Posterior cingulate gyrus (tissue), 11 donors: ENCODE measurements at regions not wholly inside any gene's neighbourhood (a gene's known extent, or its start where the extent isn't known, plus 50 kb on each side); places are given as distances from the start of the nearest gene placed in this dataset.
A peak's percentile ranks its signal among the peaks of the same experiment; 100 is the strongest.

Experiments
- DNase-seq, 10 donors: peaks; one replicate each; pipeline versions ENCODE4 v3.0.0 to v3.0.0-alpha.2; 2020 to 2021; ENCODE audit warnings: mixed read lengths in 3 of 10
- intact Hi-C: fragments of 100-400 bp; cut with DNase I; formaldehyde crosslinking; loops from one replicate; pipeline ENCODE4 v1.15.1; 2023

DNA sequence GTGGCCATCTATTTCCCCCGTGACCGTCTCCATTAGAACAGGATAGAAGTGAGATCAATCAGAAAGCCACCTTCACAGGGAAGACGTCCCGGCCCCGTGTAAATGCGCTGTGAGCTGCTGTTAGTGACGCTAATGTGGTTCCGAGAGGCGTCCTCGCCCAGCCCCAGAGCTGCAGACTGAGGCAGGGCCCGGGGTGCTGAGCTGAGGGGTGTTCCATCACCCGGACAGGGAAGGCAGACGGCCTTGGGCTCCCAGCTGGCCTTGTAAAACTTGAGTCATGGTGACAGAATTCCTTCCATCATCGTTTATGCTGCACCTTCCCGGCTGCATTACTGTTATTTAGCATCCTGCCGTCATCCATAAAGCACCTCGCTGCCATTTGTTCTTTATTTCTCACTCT is 195.3 kb upstream of the CTBP2 start:
- DNase-seq, result peak in 1 of 10 donors; percentile 67
- intact Hi-C loops, result no loop called here

DNA sequence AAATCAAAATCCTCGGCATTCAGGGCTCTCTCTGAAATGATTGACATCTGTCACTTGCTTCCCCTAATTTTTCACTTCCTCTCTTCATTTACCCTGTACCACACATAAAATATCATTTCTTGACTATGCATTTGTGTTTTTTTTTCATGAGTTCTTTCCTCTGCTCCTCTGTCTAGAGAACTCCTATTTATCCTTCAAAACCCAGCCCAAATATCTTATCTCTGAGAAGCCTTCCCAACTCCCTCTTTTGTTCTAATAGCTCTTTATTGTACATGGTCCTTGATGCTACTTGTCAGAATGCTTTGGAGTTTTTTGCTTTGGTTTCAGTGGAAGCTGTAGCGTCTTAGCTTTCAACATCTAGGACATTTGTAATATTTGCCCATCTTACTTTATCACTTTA is 190.2 kb upstream of the CTBP2 start:
- no peak for DNase-seq
- intact Hi-C loops, result no loop called here

DNA sequence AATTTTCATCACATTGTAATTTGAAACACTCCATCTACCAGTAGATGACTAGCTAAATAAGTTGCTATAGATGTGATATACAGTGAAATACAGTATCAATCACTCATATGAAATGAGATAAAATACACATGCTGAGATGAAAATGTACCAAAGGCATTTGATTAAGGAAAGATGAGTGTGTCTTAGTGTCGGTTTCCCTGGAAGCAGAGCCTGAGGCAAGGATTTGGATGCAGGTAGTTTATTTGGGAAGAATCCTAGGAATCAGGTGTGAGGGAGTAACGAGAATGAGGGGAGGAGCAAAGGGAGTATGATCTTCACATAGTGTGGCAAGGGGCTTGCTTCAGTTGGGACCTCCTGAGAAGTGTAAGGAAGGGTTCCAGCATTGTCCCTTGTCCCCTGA is 188.2 kb upstream of the CTBP2 start:
- no peak for DNase-seq
- intact Hi-C loops, result no loop called here

DNA sequence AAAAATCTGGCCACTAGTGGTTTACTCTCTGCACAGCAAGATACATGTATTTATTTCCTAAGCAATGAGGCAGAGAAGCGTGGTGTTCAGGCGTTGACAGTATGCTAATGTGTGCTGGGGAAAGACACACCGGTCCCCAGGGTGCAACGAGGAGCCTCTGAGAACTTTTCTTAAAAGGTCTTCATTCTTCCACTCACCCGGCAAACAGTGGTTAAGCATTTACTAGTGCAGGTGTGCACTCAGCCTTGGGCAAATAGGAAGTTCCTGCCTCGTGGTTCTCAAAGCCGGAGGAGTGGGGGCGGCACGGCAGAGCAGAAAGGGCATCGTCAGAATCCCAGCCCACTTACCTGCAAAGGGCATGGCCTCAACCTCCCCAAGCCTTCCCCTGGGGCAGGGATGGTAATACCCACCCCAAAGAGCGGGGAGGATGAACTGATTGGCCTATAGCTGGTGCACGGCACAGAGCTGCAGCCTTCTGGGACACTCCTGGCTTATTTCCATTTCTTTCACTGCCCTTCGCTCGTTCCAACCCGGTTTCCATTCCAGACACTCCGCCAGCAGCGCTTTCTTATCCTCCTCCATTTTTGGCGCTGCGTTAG is 184.3 kb upstream of the CTBP2 start:
- DNase-seq, result peak in 1 of 10 donors; percentile 56
- intact Hi-C loops, result no loop called here

DNA sequence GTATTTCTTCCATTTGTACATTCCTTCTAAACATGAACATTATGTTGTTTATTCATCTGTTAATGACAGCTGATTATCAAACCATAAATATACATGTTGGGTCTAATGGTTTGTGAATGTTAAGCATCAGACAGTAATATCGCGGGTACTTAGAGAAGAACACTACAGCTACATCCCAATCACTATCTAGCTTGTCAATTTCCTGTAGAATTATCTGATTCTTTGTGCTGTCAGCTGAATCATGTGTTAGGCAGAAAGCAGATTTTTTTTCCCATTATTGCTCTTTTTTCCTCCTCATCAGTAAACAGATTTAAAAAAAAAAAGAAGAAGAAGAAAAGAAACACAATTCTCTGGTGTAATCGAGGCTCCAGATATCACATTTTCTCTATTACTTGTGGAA is 183.6 kb upstream of the CTBP2 start:
- DNase-seq, result no peak
- intact Hi-C loops, result no loop called here

DNA sequence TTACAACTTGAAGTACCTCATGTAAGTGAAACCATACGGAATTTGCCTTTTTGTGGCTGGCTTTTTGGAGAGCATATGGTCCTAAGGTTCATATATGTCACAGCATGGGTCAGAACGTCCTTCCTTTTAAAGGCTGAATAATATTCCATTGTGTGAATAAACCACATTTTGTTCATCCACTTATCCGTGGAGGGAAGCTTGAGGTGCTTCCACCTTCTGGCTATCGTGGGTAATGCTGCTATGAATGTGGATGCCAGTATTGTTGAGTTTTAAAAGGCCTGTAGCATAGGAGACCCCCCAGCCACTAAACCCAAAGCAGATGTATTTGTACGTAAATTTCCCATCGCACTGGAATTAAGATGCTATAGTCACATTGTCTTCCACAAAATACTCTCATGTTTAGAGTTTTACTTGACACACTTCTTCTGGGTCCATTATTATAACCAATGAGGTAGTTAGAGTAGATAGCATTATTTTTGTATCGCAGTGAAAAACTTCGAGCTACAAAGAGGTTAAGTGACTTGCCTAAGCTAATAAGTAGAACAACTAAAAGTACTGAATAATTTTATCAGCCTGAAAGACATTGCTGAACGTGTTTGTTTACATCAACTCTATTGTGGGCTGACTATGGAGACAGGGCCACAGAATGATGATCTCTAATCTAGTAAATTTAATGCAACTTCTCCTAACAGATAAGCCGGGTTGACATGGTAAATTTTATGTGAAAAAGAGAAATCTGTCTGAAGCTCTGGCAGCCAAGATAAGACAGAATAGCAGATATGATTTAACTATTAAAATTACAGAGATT is 183.0 kb upstream of the CTBP2 start:
- intact Hi-C loops, result no loop called here
- DNase-seq, result no peak

DNA sequence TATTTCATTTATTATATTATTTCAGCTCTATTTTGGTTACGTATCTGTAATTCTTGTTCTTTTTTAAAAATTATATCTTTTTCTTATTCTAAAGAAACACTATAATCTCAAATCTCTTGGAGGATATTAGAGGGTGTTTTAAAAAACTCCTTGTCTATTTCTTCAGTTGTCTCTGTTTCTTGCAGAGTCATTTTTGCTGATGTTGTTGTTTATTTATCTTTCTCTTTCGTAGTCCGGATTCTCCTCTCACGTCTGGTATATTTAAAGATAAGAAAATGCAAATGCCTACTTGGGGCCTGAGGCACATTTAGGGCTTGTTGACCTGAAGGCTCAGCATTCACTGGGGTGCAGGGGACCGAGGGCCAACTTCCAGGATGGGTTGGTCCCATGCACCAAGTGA is 181.2 kb upstream of the CTBP2 start:
- intact Hi-C loops, result no loop called here
- DNase-seq, result peak in 1 of 10 donors; percentile 36

DNA sequence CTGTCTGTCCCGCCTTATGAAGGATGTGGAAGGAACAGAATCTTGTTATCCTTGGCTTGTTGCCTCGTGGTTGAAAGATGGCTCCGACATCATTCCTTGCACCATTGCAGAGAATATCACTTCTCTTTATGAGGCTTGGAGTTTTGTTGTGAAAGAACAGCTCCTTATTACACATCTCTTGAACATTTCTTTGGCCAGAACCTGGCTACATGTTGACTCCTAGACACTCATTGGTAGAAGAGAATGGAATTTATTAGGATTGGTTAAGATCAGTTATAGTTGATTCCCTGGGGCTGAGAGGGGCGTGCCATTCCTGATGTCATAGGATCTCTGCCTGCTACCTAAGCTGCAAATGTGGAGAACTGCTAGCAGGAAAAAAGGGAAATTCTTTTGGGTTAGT is 180.5 kb upstream of the CTBP2 start:
- DNase-seq, result no peak
- intact Hi-C loops, result no loop called here

DNA sequence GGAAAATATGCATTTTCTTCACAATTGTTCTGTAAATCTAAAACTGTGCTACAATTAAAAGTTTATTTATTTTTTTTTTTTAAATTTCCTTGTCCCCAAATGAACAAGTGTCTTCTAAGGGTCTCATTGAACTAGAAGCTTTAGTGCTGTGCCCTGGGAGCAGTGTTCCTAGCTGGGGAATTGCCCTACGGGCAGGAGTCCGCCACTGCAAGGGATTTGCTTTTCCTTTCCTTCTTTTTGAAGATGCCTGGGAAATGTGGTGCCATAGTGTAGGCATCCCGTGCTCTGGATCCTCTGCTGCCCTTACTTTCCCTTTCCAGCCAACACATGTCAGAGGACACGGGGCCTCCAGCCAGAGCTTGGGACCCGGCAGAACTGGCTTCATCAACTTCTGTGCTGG is 177.1 kb upstream of the CTBP2 start:
- DNase-seq, result no peak
- intact Hi-C loops, result no loop called here

DNA sequence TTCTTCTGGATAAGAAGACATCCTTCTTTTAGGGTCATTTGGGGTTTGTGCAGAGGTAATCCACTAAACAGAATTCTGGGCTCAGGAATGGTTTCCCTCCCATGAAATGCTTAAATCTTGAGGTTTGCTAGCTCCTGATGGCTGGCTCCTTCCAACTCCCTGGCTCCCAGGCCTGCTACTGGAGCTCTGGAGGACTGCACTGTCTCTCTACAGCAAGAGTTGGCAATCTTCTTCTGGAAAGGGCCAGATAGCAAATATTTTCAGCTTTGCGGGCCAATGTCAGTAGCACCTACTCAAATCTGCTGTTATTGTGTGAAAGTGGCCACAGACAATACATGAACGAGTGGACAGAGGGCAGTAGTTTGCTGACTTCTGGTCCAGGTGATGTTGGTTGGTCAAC is 174.2 kb upstream of the CTBP2 start:
- no peak for DNase-seq
- intact Hi-C loops, result no loop called here

DNA sequence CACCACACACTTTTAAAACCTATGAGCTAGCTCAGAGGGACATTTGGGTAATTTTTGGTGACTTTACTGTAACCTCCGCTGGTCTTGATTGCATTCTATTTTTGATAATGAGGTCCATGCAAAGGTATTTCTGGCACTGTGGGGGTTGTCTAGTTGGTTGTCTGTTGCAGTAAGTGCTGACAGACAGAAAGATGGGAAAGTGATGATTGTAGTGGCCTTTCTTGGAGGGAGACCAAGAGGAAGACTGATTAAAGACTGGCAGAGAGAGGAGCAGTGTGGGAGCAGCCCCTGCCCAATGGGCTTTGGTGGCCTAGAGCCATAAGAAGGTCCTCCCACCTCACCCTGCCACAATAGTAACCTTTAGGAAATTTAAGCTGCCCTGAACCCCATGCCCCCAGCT is 173.4 kb upstream of the CTBP2 start:
- DNase-seq, result no peak
- intact Hi-C loops, result no loop called here

DNA sequence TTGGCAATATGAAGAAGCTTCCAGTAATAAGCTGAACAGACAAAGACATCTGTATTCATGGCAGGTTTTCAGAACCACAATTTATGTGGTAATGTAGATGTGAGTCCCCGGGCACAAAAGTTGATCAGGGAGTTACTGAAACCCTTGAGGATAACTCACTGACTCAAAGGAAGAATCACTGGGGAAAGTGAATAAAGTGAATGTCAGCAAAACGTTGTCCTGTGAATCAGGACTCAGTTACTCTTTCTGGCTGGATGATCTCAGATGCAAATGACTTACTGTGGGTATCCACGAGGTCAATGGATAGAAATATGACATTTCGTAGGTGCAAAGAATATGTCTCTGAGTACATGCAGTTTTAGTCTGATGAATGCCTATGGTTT is 172.8 kb upstream of the CTBP2 start:
- intact Hi-C loops, result no loop called here
- no peak for DNase-seq

DNA sequence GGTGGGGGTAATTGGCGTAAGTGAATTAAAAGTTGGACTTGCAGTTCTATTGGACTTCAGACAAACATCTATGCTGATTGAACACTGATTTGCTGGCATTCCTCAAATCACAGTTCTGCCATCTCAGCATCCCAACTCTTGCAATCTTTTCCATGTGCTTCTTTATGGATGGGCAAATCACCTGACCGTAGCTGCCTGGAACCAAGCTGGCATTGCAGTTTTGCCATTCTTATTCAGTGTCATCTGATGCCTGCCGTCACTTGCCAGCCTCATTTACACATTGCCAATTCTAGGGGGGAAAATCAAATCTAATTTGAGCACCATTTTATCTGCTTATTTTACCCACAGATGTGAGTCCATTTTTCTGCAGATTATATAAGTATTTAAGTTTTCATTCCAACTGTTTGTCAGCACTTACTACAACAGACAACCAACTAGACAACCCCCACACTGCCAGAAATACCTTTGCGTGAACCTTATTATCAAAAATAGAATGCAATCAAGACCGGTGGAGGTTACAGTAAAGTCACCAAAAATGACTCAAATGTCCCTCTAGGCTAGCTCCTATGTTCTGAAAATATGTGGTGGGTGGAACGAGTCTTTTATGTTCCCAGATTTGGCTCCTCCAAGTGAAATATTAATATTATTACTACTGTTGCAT is 172.3 kb upstream of the CTBP2 start:
- DNase-seq, result no peak
- intact Hi-C loops, result no loop called here

DNA sequence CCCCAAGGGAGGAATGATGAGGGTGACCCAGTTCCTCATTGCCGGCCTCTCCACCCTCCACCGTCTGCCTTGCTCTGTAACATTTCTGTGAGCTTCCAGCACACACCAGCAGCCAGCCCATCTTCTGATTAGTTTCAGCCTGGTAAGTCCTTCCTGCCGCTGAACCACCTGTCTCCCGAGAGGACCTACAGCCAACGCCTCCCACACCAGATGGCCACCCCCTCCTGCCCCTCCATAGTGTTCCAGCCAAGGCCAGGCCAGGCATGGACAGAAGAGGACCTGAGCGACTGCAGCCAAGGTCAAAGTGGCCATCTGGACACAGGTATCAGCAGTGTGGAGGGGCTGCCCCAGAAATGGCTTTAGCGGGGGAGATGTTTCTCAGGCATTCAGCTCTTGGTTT is 170.7 kb upstream of the CTBP2 start:
- DNase-seq, result no peak
- intact Hi-C loops, result no loop called here

DNA sequence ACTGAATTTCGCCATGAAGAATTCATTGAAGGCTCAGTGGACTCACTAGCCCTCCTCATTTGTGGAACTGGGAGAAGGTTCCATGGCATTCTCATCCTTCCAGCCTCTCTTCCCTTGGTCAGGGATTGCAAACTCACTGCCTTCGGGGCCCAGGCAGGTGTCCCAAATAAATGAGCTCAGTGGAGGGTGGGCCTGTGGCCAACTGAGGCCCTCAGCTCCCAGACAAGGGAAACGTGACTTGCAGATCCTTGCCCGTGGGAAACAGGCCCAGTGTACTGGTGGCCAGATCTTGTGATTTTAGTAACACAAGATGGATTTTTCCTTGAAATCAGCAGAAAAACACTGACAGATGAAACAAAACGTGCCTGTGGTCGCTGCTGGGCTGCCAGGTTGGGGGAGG is 168.7 kb upstream of the CTBP2 start:
- intact Hi-C loops, result no loop called here
- no peak for DNase-seq

DNA sequence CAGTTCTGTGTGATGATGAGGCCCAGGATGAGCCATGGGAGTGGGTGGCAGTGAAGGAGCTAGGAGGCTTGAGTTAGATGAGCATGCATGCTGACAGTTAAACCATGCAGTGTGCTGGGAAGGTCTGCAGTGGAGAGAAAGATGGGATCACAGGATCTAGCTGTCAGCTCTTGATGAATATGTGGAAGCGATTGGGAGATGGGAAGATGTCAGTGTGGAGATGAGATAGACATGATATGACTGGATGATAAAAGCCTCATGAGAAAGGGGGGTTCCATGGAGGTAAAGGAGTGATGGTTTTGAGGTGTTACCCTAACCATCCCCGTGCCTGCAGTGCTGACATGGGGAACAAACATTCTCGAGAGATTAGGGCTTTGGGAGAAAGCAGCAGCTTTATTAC is 165.0 kb upstream of the CTBP2 start:
- DNase-seq, result no peak
- intact Hi-C loops, result no loop called here

DNA sequence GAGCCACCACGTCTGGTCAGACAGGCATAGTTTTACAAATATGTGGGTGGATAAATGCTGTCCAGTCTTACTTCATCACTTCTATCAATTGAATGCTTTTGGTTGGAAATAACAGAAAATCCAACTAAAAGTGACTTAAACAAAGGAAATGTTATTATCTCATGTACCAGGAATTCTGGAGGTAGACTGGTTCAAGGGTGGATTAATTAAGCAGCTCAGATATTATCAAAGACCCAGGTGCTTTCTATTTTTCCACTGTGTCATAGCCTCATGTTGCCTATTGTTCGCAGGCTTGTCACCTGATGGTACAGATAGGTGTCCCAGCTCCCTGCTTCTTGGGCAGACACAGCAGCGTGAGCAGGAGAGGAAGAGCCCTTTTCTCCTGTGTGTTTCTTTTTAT is 156.1 kb upstream of the CTBP2 start:
- no peak for DNase-seq
- intact Hi-C loops, result no loop called here

DNA sequence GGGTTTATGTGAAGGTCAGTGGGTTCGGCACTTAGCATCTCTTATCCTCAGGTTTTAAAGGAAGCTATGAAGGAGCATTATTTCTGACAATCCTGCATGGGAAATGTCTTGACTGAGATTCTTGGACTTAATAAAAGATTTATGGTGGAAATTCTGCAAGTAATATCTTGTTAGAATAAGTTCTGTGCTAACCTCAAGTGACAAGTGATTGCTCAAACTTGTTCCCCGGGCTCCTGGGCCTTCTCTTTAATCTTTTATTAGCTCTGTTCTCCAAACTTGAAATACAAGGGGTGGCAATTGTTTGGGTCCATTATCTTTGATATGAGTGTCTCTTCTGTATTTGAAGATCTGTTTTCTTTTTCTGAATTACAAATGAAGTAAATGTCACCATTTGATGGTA is 140.6 kb upstream of the CTBP2 start:
- intact Hi-C loops, result no loop called here
- DNase-seq, result no peak

DNA sequence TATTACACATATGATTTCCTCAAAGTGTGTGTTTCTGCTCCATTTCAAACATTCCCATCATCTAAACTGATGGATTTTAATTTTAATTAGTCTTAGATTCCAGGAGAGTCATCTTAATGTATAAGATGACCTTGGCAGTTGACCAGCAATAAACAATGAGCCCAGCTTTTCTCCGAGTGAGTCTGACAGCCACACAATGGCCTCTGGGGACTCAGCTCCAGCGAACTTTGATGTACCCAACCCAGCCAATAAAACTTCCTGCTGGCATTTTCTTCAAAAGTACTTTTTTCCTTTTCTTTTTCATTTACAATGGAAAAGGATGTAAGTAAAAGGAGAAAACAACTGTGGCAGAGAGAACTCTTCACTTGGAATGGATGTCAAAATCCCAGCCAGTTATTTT is 139.1 kb upstream of the CTBP2 start:
- intact Hi-C loops, result no loop called here
- DNase-seq, result no peak

DNA sequence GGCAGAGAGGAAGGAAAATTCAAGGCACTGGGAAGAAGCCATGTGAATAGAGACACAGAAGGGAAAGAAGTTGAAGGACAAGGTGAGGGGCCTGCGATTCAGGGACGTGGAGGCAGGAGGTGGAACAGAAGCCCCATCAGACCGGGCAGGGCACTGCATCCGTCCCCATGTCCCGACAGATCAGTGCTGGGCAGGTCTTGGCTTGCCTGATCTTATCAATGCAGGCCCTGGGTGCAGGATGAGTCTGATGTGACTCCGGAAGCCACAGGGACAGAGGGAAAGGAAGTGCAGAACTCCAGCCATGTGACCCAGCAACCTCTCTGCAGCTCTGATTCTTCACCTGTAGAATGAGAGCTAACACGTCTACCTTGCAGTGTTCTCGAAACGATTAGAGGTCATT is 136.2 kb upstream of the CTBP2 start:
- DNase-seq, result no peak
- intact Hi-C loops, result no loop called here

DNA sequence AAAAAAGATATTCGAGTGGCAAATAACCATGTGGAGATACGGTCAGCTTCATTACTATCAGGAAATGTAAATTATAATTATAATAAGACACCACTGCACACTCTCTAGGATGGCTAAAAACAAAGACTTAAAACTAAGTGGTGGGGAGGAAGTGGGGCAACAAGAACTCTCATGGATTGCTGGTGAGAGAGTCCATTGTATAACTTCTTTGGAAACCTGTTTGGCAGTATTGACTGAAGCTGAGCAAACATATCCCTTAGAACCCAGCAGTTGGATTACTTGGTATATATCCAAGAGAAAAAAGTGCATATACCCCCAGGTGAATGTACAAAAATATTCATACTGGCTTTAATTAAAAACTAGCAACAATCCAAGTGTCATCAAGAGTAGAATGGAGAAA is 133.7 kb upstream of the CTBP2 start:
- intact Hi-C loops, result no loop called here
- no peak for DNase-seq

DNA sequence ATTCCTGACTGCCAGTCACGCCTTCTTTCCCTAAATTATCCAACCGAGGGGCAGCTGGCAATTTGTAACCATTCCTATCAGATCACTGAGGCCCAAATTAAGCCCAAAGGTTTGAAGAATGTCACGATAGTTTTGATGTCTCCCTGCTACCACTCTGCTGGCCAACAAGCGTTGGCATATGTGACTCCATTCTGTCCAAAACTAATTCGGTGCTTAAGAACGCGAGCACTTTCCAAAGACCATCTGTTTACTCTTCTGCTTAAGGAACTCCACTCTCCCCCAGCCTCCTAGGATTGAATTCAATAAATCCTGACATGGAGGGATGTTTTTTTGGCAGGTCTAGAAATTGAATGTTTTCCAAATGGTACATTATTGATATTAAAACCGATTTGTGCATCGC is 131.5 kb upstream of the CTBP2 start:
- DNase-seq, result no peak
- intact Hi-C loops, result no loop called here
